ENCODE measurements at regions not wholly inside any gene's neighbourhood (a gene's known extent, or its start where the extent isn't known, plus 50 kb on each side); places are given as distances from the start of the nearest gene placed in this dataset.

GRCh38 chr6:55950071-55950814 lies 74.9 kb upstream of the BMP5 start:
- Mint-ChIP-seq H3K4me3 (ENCODE audit: unreplicated experiment) (no peak overlapping the region), H3K27me3 (ENCODE audit: insufficient read depth, unreplicated experiment) (no peaks in the 10 kb centered on the region), H3K9me3 (ENCODE audit: unreplicated experiment) (no peaks in the 10 kb centered on the region), H3K4me1 (ENCODE audit: low read depth, unreplicated experiment) (no peaks in the 10 kb centered on the region), H3K36me3 (ENCODE audit: insufficient read depth, unreplicated experiment) (no peaks in the 10 kb centered on the region), H3K27ac (ENCODE audit: unreplicated experiment) (no peak overlapping the region)
- Histone ChIP-seq H3K9me3 (no peaks in the 10 kb centered on the region; the same call in 1 of the 2 replicates), H3K27me3 (replicated peaks; ENCODE audit: control insufficient read depth, insufficient read depth, low read length) (no peaks in the 10 kb centered on the region; the same call in 1 of the 2 replicates), H3K4me1 (0 out of 2 replicates have a peak, but pooled peaks cover 4% of the 10 kb centered on the region), H3K36me3 (ENCODE audit: control insufficient read depth, insufficient read depth, low read length) (no peaks in the 10 kb centered on the region), H3K4me3 (ENCODE audit: low read depth, low read length) (no peak overlapping the region)
- intact Hi-C loops (cut with micrococcal nuclease; ENCODE audit: unreplicated experiment): no loop called here
- no peak for TF ChIP-seq CTCF (IDR thresholded peaks at IDR 0.05; ENCODE audit: insufficient read depth in 1 of 2, low read depth in 1 of 2, low read length in 1 of 2, severe bottlenecking in 1 of 2, unreplicated experiment in 1 of 2)
- BruUV-seq (replicated peaks): no TSS peak
- POLR2A ChIA-PET: no interaction called here
- CTCF ChIA-PET: no interaction called here
- no peak for DNase-seq

GRCh38 chr6:55943329-55943728 lies 67.9 kb upstream of the BMP5 start:
- ChIA-PET POLR2A (no interaction called here), CTCF (no interaction called here)
- no peaks in the 10 kb centered on the region for H3K36me3 ChIP-seq (ENCODE audit: control insufficient read depth, insufficient read depth, low read length)
- H3K9me3 ChIP-seq: no peaks in the 10 kb centered on the region
- H3K27me3 ChIP-seq (replicated peaks; ENCODE audit: control insufficient read depth, insufficient read depth, low read length): no peaks in the 10 kb centered on the region; the same call in 1 of the 2 replicates
- H3K4me1 ChIP-seq: no peaks in the 10 kb centered on the region
- no peak for TF ChIP-seq CTCF (IDR thresholded peaks at IDR 0.05; ENCODE audit: insufficient read depth in 1 of 2, low read depth in 1 of 2, low read length in 1 of 2, severe bottlenecking in 1 of 2, unreplicated experiment in 1 of 2)
- no peaks in the 10 kb centered on the region for H3K4me1 Mint-ChIP-seq (ENCODE audit: low read depth, unreplicated experiment)
- no peak overlapping the region for H3K27ac Mint-ChIP-seq (ENCODE audit: unreplicated experiment)
- no peak for DNase-seq
- intact Hi-C loops (cut with micrococcal nuclease; ENCODE audit: unreplicated experiment): loop anchor here (5.0 kb wide), 1 partner anchor 676 kb away; no protein-coding TSS in a partner anchor
- H3K36me3 Mint-ChIP-seq (ENCODE audit: insufficient read depth, unreplicated experiment): no peaks in the 10 kb centered on the region
- no peaks in the 10 kb centered on the region for H3K27me3 Mint-ChIP-seq (ENCODE audit: insufficient read depth, unreplicated experiment)
- H3K4me3 ChIP-seq (ENCODE audit: low read depth, low read length): no peak overlapping the region
- no peak overlapping the region for H3K4me3 Mint-ChIP-seq (ENCODE audit: unreplicated experiment)
- BruUV-seq (replicated peaks): no TSS peak
- H3K9me3 Mint-ChIP-seq (ENCODE audit: unreplicated experiment): no peaks in the 10 kb centered on the region

- Mint-ChIP-seq H3K27ac (ENCODE audit: unreplicated experiment) (no peak overlapping the region), H3K4me3 (ENCODE audit: unreplicated experiment) (no peak overlapping the region), H3K36me3 (ENCODE audit: insufficient read depth, unreplicated experiment) (no peaks in the 10 kb centered on the region), H3K4me1 (ENCODE audit: low read depth, unreplicated experiment) (no peaks in the 10 kb centered on the region), H3K27me3 (ENCODE audit: insufficient read depth, unreplicated experiment) (no peaks in the 10 kb centered on the region), H3K9me3 (ENCODE audit: unreplicated experiment) (no peaks in the 10 kb centered on the region)
- no peak for DNase-seq
- POLR2A ChIA-PET: no interaction called here
- intact Hi-C loops (cut with micrococcal nuclease; ENCODE audit: unreplicated experiment): loop anchor here (1.0 to 5.0 kb wide), 2 partner anchors 492 to 674 kb away; no protein-coding TSS in a partner anchor
- H3K4me1 ChIP-seq: no peaks in the 10 kb centered on the region
- BruUV-seq (replicated peaks): no TSS peak
- no peaks in the 10 kb centered on the region; the same call in 1 of the 2 replicates for H3K27me3 ChIP-seq (replicated peaks; ENCODE audit: control insufficient read depth, insufficient read depth, low read length)
- TF ChIP-seq CTCF (IDR thresholded peaks at IDR 0.05; ENCODE audit: insufficient read depth in 1 of 2, low read depth in 1 of 2, low read length in 1 of 2, severe bottlenecking in 1 of 2, unreplicated experiment in 1 of 2): no peak
- H3K9me3 ChIP-seq: no peaks in the 10 kb centered on the region
- H3K36me3 ChIP-seq (ENCODE audit: control insufficient read depth, insufficient read depth, low read length): no peaks in the 10 kb centered on the region
- CTCF ChIA-PET: interaction anchor here (0.9 to 1.0 kb wide), 2 partner anchors 495 to 665 kb away, joined by 4 to 6 read pairs; no protein-coding TSS in a partner anchor
- no peak overlapping the region for H3K4me3 ChIP-seq (ENCODE audit: low read depth, low read length)
Measured at GRCh38 chr6:55941702-55942101, 66.3 kb upstream of the BMP5 start.

Measured in Caco-2 (cell line).